ENCODE measurements at regions not wholly inside any gene's neighbourhood (a gene's known extent, or its start where the extent isn't known, plus 50 kb on each side); places are given as distances from the start of the nearest gene placed in this dataset.

- H3K4me3 ChIP-seq (replicated peaks; ENCODE audit: low read depth, low read length): no peak overlapping the region
- TF ChIP-seq CTCF (IDR thresholded peaks at IDR 0.05; ENCODE audit: low read length, missing control alignments): no peak
- DNase-seq (ENCODE audit: low read depth): no peak
Observed at GRCh38 chr15:29959384-29960137, 123.2 kb upstream of the GOLGA8J start.

DNA sequence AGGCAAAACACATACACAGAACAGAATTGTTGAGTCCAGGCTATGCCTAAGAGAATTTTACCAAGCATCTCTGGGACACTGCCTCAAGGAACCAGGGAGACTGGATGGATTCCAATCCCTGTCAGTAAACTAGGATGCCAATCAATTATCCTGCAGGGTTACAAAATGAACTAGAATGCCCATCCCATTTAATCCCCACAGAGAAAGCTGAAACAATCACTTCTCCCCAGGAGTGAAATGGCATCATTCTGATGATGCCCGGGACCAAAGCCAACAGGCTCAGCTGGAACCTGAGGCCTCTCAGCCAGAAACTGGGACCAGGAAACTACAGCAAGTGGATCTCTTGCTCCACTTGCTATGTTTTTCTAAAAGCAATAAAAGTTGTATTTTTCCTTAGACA is 130.0 kb upstream of the TJP1 start:
- no peak for TF ChIP-seq CTCF (IDR thresholded peaks at IDR 0.05; ENCODE audit: low read length, missing control alignments)
- H3K4me3 ChIP-seq (replicated peaks; ENCODE audit: low read depth, low read length): no peak overlapping the region
- DNase-seq (ENCODE audit: low read depth): no peak

DNA sequence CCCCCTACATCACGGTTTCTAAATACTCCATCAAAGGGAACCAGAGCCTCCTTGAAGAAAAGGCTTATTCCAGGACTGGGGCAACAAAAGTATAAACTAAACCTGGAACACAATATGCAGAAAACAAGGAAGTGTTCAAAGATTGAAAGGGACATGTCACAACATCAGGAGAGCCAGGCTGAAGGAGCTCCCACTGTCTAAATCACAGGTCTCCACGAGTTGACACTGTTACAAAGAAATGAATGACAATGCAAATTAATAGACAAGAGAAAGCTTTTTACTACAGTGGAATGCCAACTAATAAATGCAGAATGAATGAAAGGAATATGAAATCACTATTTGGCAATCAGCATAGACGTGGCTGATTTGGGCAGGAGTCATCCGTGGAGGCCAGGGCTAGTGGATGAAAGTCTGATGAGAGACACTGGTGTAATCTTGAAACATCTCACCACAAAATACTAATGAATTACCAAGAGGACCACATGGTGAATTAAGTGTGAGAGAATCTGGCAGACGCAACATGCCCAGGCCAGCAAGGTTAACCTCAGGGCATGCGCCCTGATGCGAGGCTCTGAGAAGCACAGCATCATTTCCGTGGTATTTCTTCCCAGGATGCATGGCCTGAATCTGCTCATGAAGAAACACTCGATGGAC is 123.8 kb upstream of the TJP1 start:
- TF ChIP-seq CTCF (IDR thresholded peaks at IDR 0.05; ENCODE audit: low read length, missing control alignments): no peak
- no peak overlapping the region for H3K4me3 ChIP-seq (replicated peaks; ENCODE audit: low read depth, low read length)
- DNase-seq (ENCODE audit: low read depth): no peak

DNA sequence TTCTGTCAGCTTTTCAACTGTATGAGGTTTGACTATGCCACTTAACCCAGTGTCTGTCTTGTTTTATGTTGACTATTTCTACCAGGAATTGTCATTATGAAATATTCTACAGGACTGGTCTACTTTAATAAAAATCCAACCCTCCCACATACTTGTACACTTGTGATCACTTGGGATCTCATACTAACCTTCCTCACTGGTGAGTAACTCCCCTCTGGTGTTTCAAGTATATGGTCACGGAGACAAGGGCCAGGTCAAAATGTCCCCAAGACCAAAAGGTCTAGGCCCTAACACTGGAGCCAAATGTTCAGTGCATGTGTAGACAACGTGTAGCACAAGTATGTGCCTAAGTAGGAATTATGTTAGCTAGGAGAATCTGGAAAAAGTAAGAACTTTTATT is 122.7 kb upstream of the TJP1 start:
- DNase-seq (ENCODE audit: low read depth): no peak
- no peak for TF ChIP-seq CTCF (IDR thresholded peaks at IDR 0.05; ENCODE audit: low read length, missing control alignments)

DNA sequence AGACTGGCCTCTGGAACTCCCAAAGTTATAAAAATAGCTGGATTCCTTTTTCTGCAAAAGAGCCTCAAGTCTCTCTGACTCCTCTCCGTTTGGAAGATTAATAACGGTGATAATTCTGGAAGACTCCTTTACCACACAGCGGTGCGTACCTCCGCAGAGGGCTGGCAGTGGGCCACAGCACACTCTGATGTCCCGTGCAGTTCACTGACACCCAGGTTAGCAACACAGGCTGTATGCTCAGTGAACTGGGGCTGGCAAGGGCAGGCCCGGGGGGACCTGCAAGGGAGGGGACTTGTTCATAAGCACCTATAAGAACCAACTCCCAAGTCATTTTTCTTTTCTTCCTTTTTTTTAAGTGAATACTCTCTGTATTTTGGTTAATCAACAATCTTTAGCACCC is 120.3 kb upstream of the TJP1 start:
- H3K4me3 ChIP-seq (replicated peaks; ENCODE audit: low read depth, low read length): no peak overlapping the region
- no peak for DNase-seq (ENCODE audit: low read depth)
- TF ChIP-seq CTCF (IDR thresholded peaks at IDR 0.05; ENCODE audit: low read length, missing control alignments): no peak

More for the DNA sequence above, 122.7 kb upstream of the TJP1 start:
- no peak overlapping the region for H3K4me3 ChIP-seq (replicated peaks; ENCODE audit: low read depth, low read length)

DNA sequence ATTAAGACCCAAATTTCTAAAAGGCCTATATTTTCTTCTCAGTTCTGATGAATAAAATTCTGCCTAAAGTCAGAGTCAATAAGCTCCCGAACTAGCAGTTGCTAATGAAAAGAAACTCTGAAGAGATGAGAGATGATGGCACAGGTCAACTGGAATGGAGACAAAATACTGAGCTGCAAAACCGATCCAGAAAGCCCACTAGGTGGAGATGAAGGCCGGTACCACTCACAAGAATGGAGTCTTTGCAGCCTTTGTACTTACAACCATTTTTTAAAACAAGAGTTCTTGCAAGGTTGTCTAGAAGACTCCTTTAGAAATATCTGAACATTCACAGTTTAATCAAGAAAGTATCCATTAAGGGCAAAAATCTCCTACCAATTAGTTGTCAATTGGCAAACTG is 119.9 kb upstream of the TJP1 start:
- no peak for DNase-seq (ENCODE audit: low read depth)
- peak; percentile 17 for TF ChIP-seq CTCF (IDR thresholded peaks at IDR 0.05; ENCODE audit: low read length, missing control alignments)
- H3K4me3 ChIP-seq (replicated peaks; ENCODE audit: low read depth, low read length): no peak overlapping the region
